Kidney (tissue), 13 donors: ENCODE measurements at regions not wholly inside any gene's neighbourhood (a gene's known extent, or its start where the extent isn't known, plus 50 kb on each side); places are given as distances from the start of the nearest gene placed in this dataset.

Experiments used
- DNase-seq, 5 donors: peaks; one replicate each; pipeline ENCODE4 v3.0.0-alpha.2; 2013 to 2020
- FAIRE-seq: peaks from 2 replicates; lab custom pipeline; 2012; peaks lifted over from hg19 to GRCh38; lab: Jason Lieb, UNC
- H3K27ac ChIP-seq, 2 donors: one replicate each; pipeline ENCODE4 v1.7.0; 2013; ENCODE audit warnings: low read depth in 2 of 2, low read length in 2 of 2, inconsistent platforms in 1 of 2
- H3K27me3 ChIP-seq: one replicate; pipeline ENCODE4 v1.7.1; 2013; ENCODE audit warnings: low read length, inconsistent platforms; ENCODE audit not compliant: control insufficient read depth, insufficient read depth
- H3K36me3 ChIP-seq, 3 donors: one replicate each; pipeline versions ENCODE4 v1.7.0 to v1.7.1; 2013; ENCODE audit warnings: low read length in 3 of 3, control low read depth in 1 of 3, inconsistent platforms in 1 of 3; ENCODE audit not compliant: insufficient read depth in 3 of 3, control insufficient read depth in 2 of 3
- H3K4me1 ChIP-seq, 3 donors: one replicate each; pipeline versions ENCODE4 v1.7.0 to v1.7.1; 2013; ENCODE audit warnings: low read length in 3 of 3, inconsistent platforms in 1 of 3, low read depth in 1 of 3; ENCODE audit not compliant: control insufficient read depth in 2 of 3, insufficient read depth in 2 of 3
- H3K4me3 ChIP-seq, 3 donors: one replicate each; pipeline versions ENCODE4 v1.7.0 to v1.8.1; 2013; ENCODE audit warnings: low read length in 3 of 3, control low read depth in 1 of 3, inconsistent platforms in 1 of 3
- H3K9ac ChIP-seq, 3 donors: one replicate each; pipeline versions ENCODE4 v1.7.0 to v1.7.1; 2013; ENCODE audit warnings: low read length in 3 of 3, control low read depth in 1 of 3, inconsistent platforms in 1 of 3
- H3K9me3 ChIP-seq, 3 donors: one replicate each; pipeline versions ENCODE4 v1.7.0 to v1.7.1; 2013; ENCODE audit warnings: low read length in 3 of 3, control low read depth in 1 of 3, inconsistent platforms in 1 of 3; ENCODE audit not compliant: control insufficient read depth in 2 of 3, insufficient read depth in 1 of 3
- CTCF ChIP-seq: IDR thresholded peaks from 3 replicates; pipeline ENCODE4 v1.5.1; 2012; ENCODE audit warnings: mild to moderate bottlenecking, moderate library complexity, borderline replicate concordance; ENCODE audit not compliant: insufficient read depth; ENCODE audit errors: extremely low read depth
- intact Hi-C: fragments of 100-400 bp; cut with DNase I; formaldehyde crosslinking; loops from one replicate; pipeline ENCODE4 v1.11.1; 2022
- donor health status: control.
- donor health status: control.
- donor health status: control.
- donor health status: control.
- donor health status: control.
- donor health status: DM: yes; HTN: yes; CAD: no.
- donor health status: Normal renal cell carcinoma (clear cell type).

- FAIRE-seq: no peak
- peak in 1 of 5 donors; percentile 77 for DNase-seq
- Histone ChIP-seq H3K4me3 (peak overlapping the region in 1 of 3 donors; percentile 77), H3K27me3 (no peaks in the 10 kb centered on the region), H3K4me1 (peaks cover 2 to 11% (median 4%) of the 10 kb centered on the region in 3 donors), H3K27ac (no peak overlapping the region), H3K9ac (peak overlapping the region in 1 of 3 donors; percentile 85), H3K9me3 (no peaks in the 10 kb centered on the region), H3K36me3 (no peaks in the 10 kb centered on the region)
- intact Hi-C loops: no loop called here
- TF ChIP-seq CTCF: no peak
Observed at GRCh38 chr13:33351319-33351718, 65.8 kb upstream of the STARD13 start.

GRCh38 chr13:33352041-33352440 lies 66.5 kb upstream of the STARD13 start:
- no peak overlapping the region for H3K27ac ChIP-seq
- no peak overlapping the region for H3K4me3 ChIP-seq
- H3K36me3 ChIP-seq: no peaks in the 10 kb centered on the region
- no peak overlapping the region for H3K9ac ChIP-seq
- no peaks in the 10 kb centered on the region for H3K27me3 ChIP-seq
- intact Hi-C loops: no loop called here
- no peak for FAIRE-seq
- H3K9me3 ChIP-seq: no peaks in the 10 kb centered on the region
- peaks cover 2 to 11% (median 4%) of the 10 kb centered on the region in 3 donors for H3K4me1 ChIP-seq
- no peak for DNase-seq
- TF ChIP-seq CTCF: no peak

- intact Hi-C loops: no loop called here
- H3K36me3 ChIP-seq: no peaks in the 10 kb centered on the region
- DNase-seq (no peak), FAIRE-seq (no peak)
- no peaks in the 10 kb centered on the region for H3K9me3 ChIP-seq
- peak overlapping the region in 1 of 2 donors; percentile 20 for H3K27ac ChIP-seq
- H3K4me1 ChIP-seq: peaks cover 2 to 11% (median 4%) of the 10 kb centered on the region in 3 donors
- no peaks in the 10 kb centered on the region for H3K27me3 ChIP-seq
- H3K9ac ChIP-seq: no peak overlapping the region
- no peak for TF ChIP-seq CTCF
- H3K4me3 ChIP-seq: no peak overlapping the region
Observed at GRCh38 chr13:33352526-33352925, 67.0 kb upstream of the STARD13 start.

GRCh38 chr13:33353210-33353609 lies 67.7 kb upstream of the STARD13 start:
- Histone ChIP-seq H3K9me3 (no peaks in the 10 kb centered on the region), H3K4me3 (no peak overlapping the region), H3K4me1 (peaks cover 2 to 11% (median 4%) of the 10 kb centered on the region in 3 donors), H3K27ac (no peak overlapping the region), H3K27me3 (no peaks in the 10 kb centered on the region), H3K36me3 (no peaks in the 10 kb centered on the region), H3K9ac (no peak overlapping the region)
- DNase-seq (peak in 1 of 5 donors; percentile 39), FAIRE-seq (no peak)
- TF ChIP-seq CTCF: no peak
- intact Hi-C loops: no loop called here
